HEK293 (cell line): ENCODE measurements at regions not wholly inside any gene's neighbourhood (a gene's known extent, or its start where the extent isn't known, plus 50 kb on each side); places are given as distances from the start of the nearest gene placed in this dataset.

Experiments
- CTCF ChIP-seq: fragments of 450-650 bp; formaldehyde crosslinking; IDR thresholded peaks from 2 replicates; pipeline ENCODE4 v1.5.1; 2016; ENCODE audit warnings: missing biosample characterization, missing genetic modification characterization
- ELK4 ChIP-seq: IDR thresholded peaks from 2 replicates; pipeline ENCODE4 v1.6.1; 2011; ENCODE audit warnings: mild to moderate bottlenecking, low read depth, low read length, borderline replicate concordance
- TCF7L2 ChIP-seq: IDR thresholded peaks from 2 replicates; pipeline ENCODE4 v1.6.1; 2011; ENCODE audit warnings: low read depth, mild to moderate bottlenecking, inconsistent platforms, low read length, moderate library complexity, borderline replicate concordance
- ZBTB1 ChIP-seq: fragments of 450-650 bp; formaldehyde crosslinking; IDR thresholded peaks from 2 replicates; pipeline ENCODE4 v1.5.1; 2016; ENCODE audit warnings: missing biosample characterization, missing genetic modification characterization
- ZBTB11 ChIP-seq: fragments of 450-650 bp; formaldehyde crosslinking; conservative IDR thresholded peaks from 2 replicates; pipeline ENCODE4 v1.5.1; 2016; ENCODE audit warnings: low read depth, missing biosample characterization, missing genetic modification characterization
- ZBTB49 ChIP-seq: fragments of 450-650 bp; formaldehyde crosslinking; IDR thresholded peaks from 2 replicates; pipeline ENCODE4 v1.5.1; 2016; ENCODE audit warnings: missing biosample characterization, missing genetic modification characterization, low read depth
- ZNF148 ChIP-seq: fragments of 450-650 bp; formaldehyde crosslinking; IDR thresholded peaks from 2 replicates; pipeline ENCODE4 v1.5.0; 2017; ENCODE audit warnings: missing biosample characterization, missing genetic modification characterization, borderline replicate concordance
- ZNF23 ChIP-seq: fragments of 450-650 bp; formaldehyde crosslinking; IDR thresholded peaks from 2 replicates; pipeline ENCODE4 v1.5.1; 2016; ENCODE audit warnings: missing biosample characterization, missing genetic modification characterization, borderline replicate concordance
- ZNF280D ChIP-seq: fragments of 450-650 bp; formaldehyde crosslinking; IDR thresholded peaks from 2 replicates; pipeline ENCODE4 v1.5.1; 2016; ENCODE audit warnings: missing biosample characterization, missing genetic modification characterization
- ZNF501 ChIP-seq: fragments of 450-650 bp; formaldehyde crosslinking; IDR thresholded peaks from 2 replicates; pipeline ENCODE4 v1.5.1; 2016; ENCODE audit warnings: missing biosample characterization, missing genetic modification characterization
- ZNF549 ChIP-seq: fragments of 450-650 bp; IDR thresholded peaks from 2 replicates; pipeline ENCODE4 v1.5.1; 2018; ENCODE audit warnings: missing biosample characterization, missing genetic modification characterization, mild to moderate bottlenecking, inconsistent platforms, moderate library complexity
- ZNF558 ChIP-seq: fragments of 450-650 bp; formaldehyde crosslinking; IDR thresholded peaks from 2 replicates; pipeline ENCODE4 v1.5.1; 2016; ENCODE audit warnings: missing biosample characterization, missing genetic modification characterization
- ZNF677 ChIP-seq: fragments of 450-650 bp; IDR thresholded peaks from 2 replicates; pipeline ENCODE4 v1.5.0; 2018; ENCODE audit warnings: missing biosample characterization, mild to moderate bottlenecking, missing genetic modification characterization, moderate library complexity

- TF ChIP-seq ZNF677 (no peak), ZBTB1 (tag by site-specific recombination) (no peak), CTCF (tag by site-specific recombination) (no peak), ZNF501 (tag by site-specific recombination) (no peak), ZNF23 (tag by site-specific recombination) (no peak), ZBTB49 (tag by site-specific recombination) (no peak), ZNF148 (tag by site-specific recombination) (no peak), ZBTB11 (no peak), ZNF549 (tag by site-specific recombination) (no peak), ZNF558 (tag by site-specific recombination) (no peak), TCF7L2 (no peak), ZNF280D (tag by site-specific recombination) (no peak), ELK4 (no peak)
Observed at GRCh38 chr5:91443023-91443422, 59.9 kb upstream of the ARRDC3 start.
